K562 (cell line): ENCODE measurements at regions not wholly inside any gene's neighbourhood (a gene's known extent, or its start where the extent isn't known, plus 50 kb on each side); places are given as distances from the start of the nearest gene placed in this dataset.

Experiments used
- ATAC-seq: fragments of 200-7000 bp; cut with Tn5 transposase; 3 replicates; pipeline ENCODE4 v1.9.1; 2020; ENCODE audit warnings: moderate library complexity
- BruUV-seq: library from RNA; stranded (reverse); fragments of 400-500 nt; replicated peaks from 2 replicates; lab custom pipeline; 2021; lab: Mats Ljungman, UMichigan
- CTCF ChIA-PET: fragments of 300-600 bp; formaldehyde crosslinking; extraction: SDS; loops from one replicate; lab custom pipeline; 2021; ENCODE audit warnings: low intra/inter-chr PET ratio; lab: Yijun Ruan, JAX
- POLR2A ChIA-PET: fragments of 300-600, 350-650 bp; sonication (Branson Sonifier 250); formaldehyde crosslinking; extraction: SDS; loops from one replicate; lab custom pipeline; 2021; ENCODE audit warnings: antibody characterized with exemption, inconsistent platforms; lab: Yijun Ruan, JAX
- DNase-seq, 4 experiments: peaks; one replicate each; pipeline versions ENCODE4 v3.0.0 to v3.0.0-alpha.2; 2011 to 2018; ENCODE audit warnings: low spot score in 3 of 4, mixed read lengths in 3 of 4; ENCODE audit errors: extremely low read depth in 1 of 4
- FAIRE-seq: peaks from 2 replicates; lab custom pipeline; 2011; peaks lifted over from hg19 to GRCh38; lab: Jason Lieb, UNC
- H2AFZ ChIP-seq: 2 replicates; pipeline ENCODE4 v1.6.0; 2011; ENCODE audit warnings: low read depth, low read length, control low read depth, inconsistent platforms
- H3K27ac ChIP-seq: fragments of 200-600 bp; 3 replicates; pipeline ENCODE4 v1.8.0; 2011; ENCODE audit warnings: low read depth, mild to moderate bottlenecking, control low read depth, inconsistent platforms, low read length, moderate library complexity, mixed read lengths; ENCODE audit errors: extremely low read depth
- H3K27me3 ChIP-seq, 2 experiments: fragments of 300-600 bp in 1 of 2; 2 replicates in 1 of 2; 3 replicates in 1 of 2; pipeline versions ENCODE4 v1.6.0 to v1.8.0; 2011; ENCODE audit warnings: inconsistent platforms in 2 of 2, low read length in 2 of 2, mild to moderate bottlenecking in 1 of 2, mixed read lengths in 1 of 2, moderate library complexity in 1 of 2; ENCODE audit not compliant: control insufficient read depth in 2 of 2, insufficient read depth in 2 of 2
- H3K36me3 ChIP-seq: fragments of 300-600 bp; 3 replicates; pipeline ENCODE4 v1.8.0; 2011; ENCODE audit warnings: mild to moderate bottlenecking, low read length, inconsistent platforms; ENCODE audit not compliant: control insufficient read depth, insufficient read depth
- H3K4me1 ChIP-seq, 2 experiments: fragments of 200-600 bp in 1 of 2; replicated peaks in 1 of 2; 2 replicates in 1 of 2; 3 replicates in 1 of 2; pipeline versions ENCODE4 v1.5.1 to v1.8.0; 2011; ENCODE audit warnings: inconsistent platforms in 2 of 2, low read length in 2 of 2, mild to moderate bottlenecking in 1 of 2, mixed read lengths in 1 of 2, moderate library complexity in 1 of 2; ENCODE audit not compliant: control insufficient read depth in 2 of 2, insufficient read depth in 2 of 2
- H3K4me2 ChIP-seq: 2 replicates; pipeline ENCODE4 v1.6.1; 2011; ENCODE audit warnings: low read length, control low read depth, inconsistent platforms, mixed read lengths; ENCODE audit not compliant: insufficient read depth
- H3K4me3 ChIP-seq: fragments of 200-600 bp; sonication (generic), shearing (Covaris generic); 2 replicates; pipeline ENCODE4 v1.5.1; 2016; ENCODE audit warnings: control low read depth, inconsistent platforms
- H3K79me2 ChIP-seq: fragments of 200-600 bp; 3 replicates; pipeline ENCODE4 v1.8.0; 2011; ENCODE audit warnings: low read length, inconsistent platforms; ENCODE audit not compliant: control insufficient read depth, insufficient read depth
- H3K9ac ChIP-seq, 2 experiments: 2 replicates each; pipeline versions ENCODE4 v1.6.0 to v1.6.1; 2011; ENCODE audit warnings: low read depth in 2 of 2, low read length in 2 of 2, control low read depth in 1 of 2, inconsistent platforms in 1 of 2, mild to moderate bottlenecking in 1 of 2, mixed read lengths in 1 of 2; ENCODE audit not compliant: insufficient read depth in 1 of 2
- H3K9me1 ChIP-seq: one replicate; pipeline ENCODE4 v1.6.0; 2011; ENCODE audit warnings: inconsistent platforms, mild to moderate bottlenecking, low read length, moderate library complexity; ENCODE audit not compliant: control insufficient read depth, insufficient read depth
- H3K9me3 ChIP-seq: replicated peaks from 2 replicates; pipeline ENCODE4 v1.5.1; 2011; ENCODE audit warnings: low read depth, low read length, inconsistent platforms; ENCODE audit not compliant: control insufficient read depth, insufficient read depth
- H4K20me1 ChIP-seq: replicated peaks from 2 replicates; pipeline ENCODE4 v1.6.1; 2011; ENCODE audit warnings: low read length, inconsistent platforms, mixed read lengths; ENCODE audit not compliant: control insufficient read depth, insufficient read depth
- FOXA1 ChIP-seq: fragments of 450-650 bp; IDR thresholded peaks from 2 replicates; pipeline ENCODE4 v1.6.1; 2016; ENCODE audit warnings: mild to moderate bottlenecking, borderline replicate concordance
- FOXP4 ChIP-seq: sonication (generic); formaldehyde crosslinking; IDR thresholded peaks from 2 replicates; pipeline ENCODE4 v1.8.0; 2022; ENCODE audit warnings: mild to moderate bottlenecking, missing genetic modification reagents, borderline replicate concordance
- HDAC2 ChIP-seq: fragments of 450-650 bp; IDR thresholded peaks from 2 replicates; pipeline ENCODE4 v1.6.1; 2016; ENCODE audit warnings: mild to moderate bottlenecking
- HIVEP1 ChIP-seq: fragments of 250-450 bp; sonication (Bioruptor Pico); IDR thresholded peaks from 2 replicates; pipeline ENCODE4 v1.4.0; 2020; ENCODE audit warnings: mild to moderate bottlenecking
- MAZ ChIP-seq, 2 experiments: fragments of 450-650 bp in 1 of 2; sonication (generic) in 1 of 2; formaldehyde crosslinking; IDR thresholded peaks in 1 of 2; conservative IDR thresholded peaks in 1 of 2; 2 replicates each; pipeline versions ENCODE4 v1.4.0 to v1.5.0; 2020; ENCODE audit warnings: mild to moderate bottlenecking in 1 of 2, missing genetic modification reagents in 1 of 2
- MIER1 ChIP-seq: fragments of 450-650 bp; IDR thresholded peaks from 2 replicates; pipeline ENCODE4 v1.6.1; 2016; ENCODE audit warnings: antibody characterized with exemption, mild to moderate bottlenecking, low read depth
- NFE2 ChIP-seq: IDR thresholded peaks from 2 replicates; pipeline ENCODE4 v1.6.1; 2014; ENCODE audit warnings: antibody characterized with exemption, low read depth
- RBM15 ChIP-seq: fragments of 200-400 bp; formaldehyde crosslinking; IDR thresholded peaks from 2 replicates; pipeline ENCODE4 v1.6.1; 2018; ENCODE audit warnings: mild to moderate bottlenecking, low read length, moderate library complexity; ENCODE audit not compliant: insufficient read depth
- XRCC5 ChIP-seq: fragments of 200-400 bp; formaldehyde crosslinking; IDR thresholded peaks from 2 replicates; pipeline ENCODE4 v1.6.1; 2017; ENCODE audit warnings: low read depth, mild to moderate bottlenecking, low read length
- ZEB2 ChIP-seq: fragments of 450-650 bp; IDR thresholded peaks from 2 replicates; pipeline ENCODE4 v1.6.1; 2016
- ZNF121 ChIP-seq: sonication (generic); formaldehyde crosslinking; conservative IDR thresholded peaks from 2 replicates; pipeline ENCODE4 v1.8.0; 2022; ENCODE audit warnings: missing genetic modification reagents
- WGBS: fragments of 100-300 bp; shearing (Covaris generic); methylation state at CpG from one replicate; pipeline ENCODE4 v1.1.6; 2016; ENCODE audit warnings: low coverage, mixed read lengths; ENCODE audit not compliant: insufficient coverage; ENCODE audit errors: missing lambda C conversion rate; 5-methylcytosine and 5-hydroxymethylcytosine counted together
- in situ Hi-C: fragments of 300-500 bp; cut with MboI; formaldehyde crosslinking; loops from 4 replicates; pipeline ENCODE4 v1.15.0; 2018; ENCODE audit warnings: inconsistent platforms, mixed read lengths
- intact Hi-C: fragments of 100-400 bp; cut with micrococcal nuclease; formaldehyde crosslinking; loops from 2 replicates; pipeline ENCODE4 v1.14.2; 2022
- TF ChIP-seq, protein P1 (sequence below): sonication (generic); formaldehyde crosslinking; IDR thresholded peaks from 2 replicates; pipeline ENCODE4 v1.8.1; 2023; ENCODE audit warnings: mild to moderate bottlenecking, missing genetic modification reagents

DNA sequence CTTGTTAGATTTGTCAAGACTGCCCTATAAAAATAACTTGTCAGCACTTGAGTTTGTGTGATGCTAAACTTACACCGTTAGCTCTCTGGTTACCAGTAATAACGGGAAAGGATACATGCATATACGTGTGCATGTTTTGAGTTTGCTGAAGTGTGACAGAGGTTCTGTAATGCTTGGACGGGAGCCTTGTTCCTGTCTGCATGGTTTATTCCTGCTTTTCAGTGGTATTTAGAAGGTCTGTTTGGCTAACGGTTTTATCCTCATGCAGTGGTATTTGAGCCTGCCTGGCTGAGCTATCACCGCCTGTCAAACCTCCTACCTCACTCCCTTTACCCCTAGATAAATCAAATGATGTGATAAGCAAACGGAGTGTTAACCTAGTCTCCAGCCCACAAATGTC is 305.6 kb downstream of the GALC start:
- H3K27ac ChIP-seq, result no peak overlapping the region
- H4K20me1 ChIP-seq, result no peaks in the 10 kb centered on the region
- intact Hi-C loops, result no loop called here
- H3K27me3 ChIP-seq, result no peaks in the 10 kb centered on the region
- no peak overlapping the region for H3K4me3 ChIP-seq
- no peaks in the 10 kb centered on the region for H3K36me3 ChIP-seq
- ATAC-seq, result no peak
- WGBS, result 5% methylated on average over 7 of the region's 7 CpGs
- no TSS peak for BruUV-seq
- H3K4me1 ChIP-seq, result no peaks in the 10 kb centered on the region
- no peak overlapping the region for H3K4me2 ChIP-seq
- in situ Hi-C loops, result no loop called here
- CTCF ChIA-PET, result no interaction called here
- H3K9me1 ChIP-seq, result no peaks in the 10 kb centered on the region
- no peaks in the 10 kb centered on the region for H3K79me2 ChIP-seq
- FAIRE-seq, result no peak
- no peak for DNase-seq
- no peak for TF ChIP-seq XRCC5
- no peak for TF ChIP-seq NFE2
- TF ChIP-seq, all 486 proteins: peak for 0
- POLR2A ChIA-PET, result no interaction called here
- H2AFZ ChIP-seq, result no peak overlapping the region
- no peaks in the 10 kb centered on the region for H3K9me3 ChIP-seq
- H3K9ac ChIP-seq, result no peak overlapping the region

DNA sequence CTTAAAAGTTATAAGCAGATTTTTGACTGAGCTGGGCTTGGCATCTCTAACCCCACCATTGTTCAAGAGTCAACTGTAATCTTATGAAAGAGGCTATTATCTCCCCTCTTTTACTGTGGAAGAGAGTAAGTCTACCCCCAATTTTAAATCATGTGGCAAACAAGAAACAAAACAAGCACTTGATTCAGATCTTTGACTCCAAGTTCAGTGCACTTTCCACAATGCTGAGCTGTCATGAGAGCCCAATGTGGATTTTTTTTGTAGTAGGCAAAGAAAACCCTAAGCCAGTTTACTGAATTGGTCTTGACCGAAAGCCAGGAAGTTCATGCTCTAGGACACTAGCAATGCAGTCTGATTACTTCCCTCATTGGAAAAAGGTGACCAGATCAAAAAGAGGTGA is 306.2 kb downstream of the GALC start:
- Histone ChIP-seq H3K9me3 (no peaks in the 10 kb centered on the region), H3K9ac (no peak overlapping the region), H4K20me1 (no peaks in the 10 kb centered on the region), H3K27me3 (no peaks in the 10 kb centered on the region), H2AFZ (no peak overlapping the region), H3K27ac (no peak overlapping the region), H3K9me1 (no peaks in the 10 kb centered on the region), H3K79me2 (no peaks in the 10 kb centered on the region), H3K4me3 (no peak overlapping the region), H3K4me1 (no peaks in the 10 kb centered on the region), H3K36me3 (no peaks in the 10 kb centered on the region), H3K4me2 (no peak overlapping the region)
- ChIA-PET CTCF (no interaction called here), POLR2A (no interaction called here)
- WGBS, result 0% methylated on average over 1 of the region's 1 CpG
- no TSS peak for BruUV-seq
- ATAC-seq (no peak), DNase-seq (no peak), FAIRE-seq (no peak)
- TF ChIP-seq ZNF121 (no peak), RBM15 (no peak), FOXA1 (no peak), MIER1 (no peak), MAZ (CRISPR knock-in tag; conservative IDR thresholded peaks at IDR 0.05 in 1 of 2, IDR thresholded peaks at IDR 0.05 in 1 of 2) (no peak), FOXP4 (no peak), HIVEP1 (CRISPR knock-in tag) (no peak), ZEB2 (no peak), HDAC2 (no peak)
- TF ChIP-seq, protein P1, sequence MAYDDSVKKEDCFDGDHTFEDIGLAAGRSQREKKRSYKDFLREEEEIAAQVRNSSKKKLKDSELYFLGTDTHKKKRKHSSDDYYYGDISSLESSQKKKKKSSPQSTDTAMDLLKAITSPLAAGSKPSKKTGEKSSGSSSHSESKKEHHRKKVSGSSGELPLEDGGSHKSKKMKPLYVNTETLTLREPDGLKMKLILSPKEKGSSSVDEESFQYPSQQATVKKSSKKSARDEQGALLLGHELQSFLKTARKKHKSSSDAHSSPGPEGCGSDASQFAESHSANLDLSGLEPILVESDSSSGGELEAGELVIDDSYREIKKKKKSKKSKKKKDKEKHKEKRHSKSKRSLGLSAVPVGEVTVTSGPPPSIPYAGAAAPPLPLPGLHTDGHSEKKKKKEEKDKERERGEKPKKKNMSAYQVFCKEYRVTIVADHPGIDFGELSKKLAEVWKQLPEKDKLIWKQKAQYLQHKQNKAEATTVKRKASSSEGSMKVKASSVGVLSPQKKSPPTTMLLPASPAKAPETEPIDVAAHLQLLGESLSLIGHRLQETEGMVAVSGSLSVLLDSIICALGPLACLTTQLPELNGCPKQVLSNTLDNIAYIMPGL (CRISPR knock-in tag), result no peak
- intact Hi-C loops (no loop called here), in situ Hi-C loops (no loop called here)
